GM19324 (cell line): ENCODE measurements at regions not wholly inside any gene's neighbourhood (a gene's known extent, or its start where the extent isn't known, plus 50 kb on each side); places are given as distances from the start of the nearest gene placed in this dataset.

ENCODE experiments used
- ATAC-seq: cut with Tn5 transposase; IDR thresholded peaks from one replicate; pipeline ENCODE4 v1.9.1; 2021; ENCODE audit warnings: mild to moderate bottlenecking, moderate library complexity; ENCODE audit not compliant: unreplicated experiment, low FRiP score

DNA sequence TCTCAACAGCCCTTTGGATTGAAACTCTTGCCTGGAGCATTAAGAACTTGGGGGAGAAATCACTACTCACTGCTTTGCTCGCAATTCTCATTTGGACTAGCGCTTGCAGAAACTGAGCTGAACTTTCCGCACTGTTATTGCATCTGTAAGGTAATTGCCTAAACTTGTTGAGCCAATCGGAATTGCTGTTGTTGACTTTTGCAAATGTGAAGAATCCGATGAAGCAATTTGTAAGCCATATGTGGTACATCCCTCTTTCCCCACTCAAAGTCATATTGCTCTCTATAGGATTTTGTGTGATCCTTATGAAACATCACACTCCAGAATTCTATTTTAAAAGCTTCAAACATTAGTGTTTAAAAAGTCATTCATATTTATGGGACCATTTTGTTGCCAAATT, 191.7 kb upstream of the GBE1 start:
- no peak for ATAC-seq

- ATAC-seq: no peak
Observed at GRCh38 chr3:81952141-81952540, 190.7 kb upstream of the GBE1 start.

GRCh38 chr3:81951636-81952035, 190.2 kb upstream of the GBE1 start:
- ATAC-seq: no peak

DNA sequence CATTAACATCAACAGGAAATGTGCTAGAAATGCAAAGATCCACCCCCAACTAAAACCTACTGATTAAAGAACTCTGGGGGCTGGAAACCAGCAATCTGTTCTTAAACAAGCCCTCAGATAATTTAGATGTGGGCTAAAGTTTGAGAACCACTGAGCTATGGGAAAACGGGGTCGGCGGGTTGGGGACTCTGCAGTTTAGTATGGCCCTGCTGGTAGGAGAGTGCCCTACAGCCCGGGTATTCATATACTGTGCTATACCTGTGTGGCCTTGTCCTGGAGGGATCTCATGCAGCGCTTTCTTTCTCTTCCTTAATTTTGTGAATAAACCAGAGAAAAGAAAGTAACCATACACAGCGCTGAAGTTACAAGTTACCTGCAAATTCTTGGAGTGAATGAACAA, 189.7 kb upstream of the GBE1 start:
- ATAC-seq: no peak

GRCh38 chr3:81947359-81947758, 185.9 kb upstream of the GBE1 start:
- ATAC-seq: no peak

DNA sequence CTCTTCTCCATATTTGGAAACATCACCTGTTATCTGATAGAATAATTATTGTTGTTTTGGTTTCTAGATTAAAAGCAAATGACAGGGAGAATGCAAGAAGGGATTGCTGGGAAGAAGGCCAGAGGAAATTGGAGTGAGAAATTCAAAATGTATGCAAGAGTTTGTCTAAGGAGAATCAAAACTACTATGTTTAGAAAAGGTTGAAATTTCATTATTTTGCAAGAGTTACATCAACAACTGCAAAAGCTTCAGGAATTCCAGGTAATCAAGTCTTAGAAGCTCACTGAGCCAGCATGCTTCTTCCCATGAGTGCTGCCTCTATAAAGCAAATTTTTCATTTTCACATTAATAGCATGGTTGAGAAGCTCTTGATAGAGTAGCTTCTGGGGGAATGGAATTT, 177.2 kb upstream of the GBE1 start:
- ATAC-seq: no peak

- ATAC-seq: no peak
Observed at GRCh38 chr3:81936817-81937216, 175.4 kb upstream of the GBE1 start.

- ATAC-seq: no peak
Observed at GRCh38 chr3:81932681-81933080, 171.2 kb upstream of the GBE1 start.

DNA sequence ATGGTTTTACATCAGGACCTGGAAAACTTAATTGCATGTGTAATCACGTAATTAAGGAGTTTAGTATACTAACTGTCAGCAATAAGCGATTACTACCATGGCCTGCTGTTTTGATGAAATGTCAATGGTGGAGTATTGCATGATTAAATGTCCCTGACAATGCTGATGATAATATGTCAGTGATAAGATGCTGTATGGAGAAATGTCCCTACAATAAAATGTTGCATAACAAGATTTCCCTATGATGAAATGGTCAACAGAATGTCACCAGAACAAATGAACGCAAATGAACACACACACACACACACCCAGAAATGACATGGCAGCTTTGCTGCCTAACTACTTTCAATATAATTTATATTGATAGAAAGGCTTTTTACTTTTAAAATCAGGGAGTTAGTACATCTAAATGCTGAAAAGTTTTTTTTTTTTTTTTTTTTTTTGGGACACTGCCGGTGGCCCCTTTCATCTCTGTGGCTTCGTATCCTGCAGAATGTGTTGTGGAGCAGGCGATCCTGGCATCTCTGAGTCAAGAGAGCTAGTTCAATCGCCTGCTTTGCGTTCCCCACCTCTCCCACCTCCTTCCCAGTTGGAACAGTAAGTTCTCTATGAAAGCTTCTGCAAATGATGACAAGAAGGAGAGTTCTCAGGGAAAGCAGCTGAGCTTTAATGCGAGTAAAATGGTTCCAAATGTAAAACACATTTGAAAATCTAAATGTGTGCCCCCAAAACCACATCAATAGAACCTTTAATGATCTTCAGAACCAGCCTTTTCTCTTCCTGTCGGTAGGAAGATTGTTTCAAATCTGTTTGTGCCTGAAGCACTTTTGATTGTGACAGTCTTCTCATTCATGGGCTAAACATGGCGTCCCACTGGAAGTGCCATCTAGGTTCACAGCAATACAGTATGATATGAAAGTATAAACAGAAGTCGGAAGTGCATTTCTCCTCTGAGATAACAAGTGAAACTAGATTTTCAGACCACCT, 170.1 kb upstream of the GBE1 start:
- no peak for ATAC-seq

DNA sequence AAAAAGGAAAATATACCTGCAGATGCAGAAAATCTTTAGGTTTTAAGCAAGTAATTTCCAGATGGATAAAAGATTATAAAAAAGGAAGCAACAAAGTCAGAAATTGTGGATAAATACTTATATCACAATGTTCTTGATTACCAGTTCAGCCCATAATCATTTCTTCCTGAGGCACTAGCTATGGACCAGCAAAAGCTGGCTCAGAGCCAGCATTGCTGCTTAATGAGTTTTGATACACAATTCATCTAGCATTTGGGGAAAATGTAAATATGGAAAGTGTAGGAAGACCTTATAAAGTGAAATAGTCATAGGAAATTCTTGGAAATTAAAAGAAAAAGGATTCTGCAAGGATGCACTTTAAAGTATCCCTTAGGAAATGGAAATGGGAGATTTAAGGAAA, 168.3 kb upstream of the GBE1 start:
- ATAC-seq: no peak

DNA sequence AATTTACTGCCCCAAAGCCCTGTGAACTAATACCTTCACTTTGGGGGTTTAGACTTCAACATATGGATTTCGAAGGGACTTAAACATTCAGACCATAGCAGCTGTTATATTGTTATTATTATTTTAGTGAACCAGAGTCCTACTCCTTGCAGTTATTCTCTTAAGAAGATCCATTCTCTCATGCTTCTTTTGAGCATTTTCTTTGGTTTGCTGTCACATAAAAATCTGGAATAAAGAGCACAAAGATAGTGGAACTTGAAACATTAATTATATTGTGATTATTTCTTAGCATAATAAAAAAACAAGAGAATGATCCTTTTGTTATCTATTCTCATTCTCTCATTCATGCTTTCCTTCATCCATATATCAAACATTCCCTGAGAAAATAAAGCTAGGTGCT, 166.4 kb upstream of the GBE1 start:
- no peak for ATAC-seq

- no peak for ATAC-seq
Observed at GRCh38 chr3:81925385-81925784, 163.9 kb upstream of the GBE1 start.

- ATAC-seq: no peak
Observed at GRCh38 chr3:81923038-81923437, 161.6 kb upstream of the GBE1 start.

- no peak for ATAC-seq
Observed at GRCh38 chr3:81922404-81922803, 161.0 kb upstream of the GBE1 start.

- no peak for ATAC-seq
Observed at GRCh38 chr3:81920816-81921215, 159.4 kb upstream of the GBE1 start.

DNA sequence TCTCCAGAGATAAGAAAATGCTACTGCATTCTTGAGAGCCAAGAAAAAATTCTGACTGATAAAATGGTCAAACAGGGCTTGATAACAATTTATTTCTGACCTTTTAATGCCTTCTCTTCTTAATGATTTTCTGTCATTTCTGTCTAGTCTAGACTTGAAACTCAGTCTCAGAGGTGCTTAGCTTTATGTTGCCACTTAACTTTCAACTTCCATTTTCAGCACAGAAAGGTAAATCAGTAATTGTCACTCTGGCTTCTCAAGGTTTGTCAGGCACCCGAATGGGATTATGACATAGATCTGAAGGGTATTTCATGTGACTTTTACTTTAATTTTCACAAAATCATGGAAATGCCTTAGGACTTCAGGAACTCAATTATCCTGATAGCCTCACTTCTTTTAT, 155.4 kb upstream of the GBE1 start:
- ATAC-seq: no peak

- ATAC-seq: no peak
Observed at GRCh38 chr3:81913886-81914663, 152.6 kb upstream of the GBE1 start.

- no peak for ATAC-seq
Observed at GRCh38 chr3:81911221-81911620, 149.8 kb upstream of the GBE1 start.

DNA sequence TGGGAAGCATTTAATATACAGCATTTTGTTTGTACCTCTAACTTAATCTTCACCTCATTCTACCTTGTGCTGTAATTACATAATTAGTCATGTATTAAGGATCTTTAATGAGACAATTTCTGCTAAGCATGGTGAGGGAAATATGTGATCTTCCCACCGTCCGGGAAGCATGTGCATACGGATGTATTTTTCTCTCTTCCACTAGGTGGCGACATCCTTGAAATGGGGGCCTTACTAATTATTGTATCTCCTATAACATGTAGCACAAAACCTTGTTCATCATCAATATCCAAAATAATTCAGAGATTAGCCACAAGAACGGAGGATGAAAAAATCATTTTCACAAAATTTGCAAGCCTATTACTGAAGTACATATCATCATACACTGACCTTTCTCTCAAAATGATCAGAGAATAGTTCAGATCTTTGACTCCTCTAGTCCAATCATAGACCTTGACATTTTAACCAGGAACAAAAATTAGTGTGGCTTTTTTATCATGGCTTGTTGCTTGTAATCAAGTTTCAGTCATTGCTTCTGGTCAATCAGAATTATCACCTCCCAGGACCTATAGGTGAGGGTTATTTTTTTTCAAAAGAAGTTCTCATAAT, 148.9 kb upstream of the GBE1 start:
- no peak for ATAC-seq

DNA sequence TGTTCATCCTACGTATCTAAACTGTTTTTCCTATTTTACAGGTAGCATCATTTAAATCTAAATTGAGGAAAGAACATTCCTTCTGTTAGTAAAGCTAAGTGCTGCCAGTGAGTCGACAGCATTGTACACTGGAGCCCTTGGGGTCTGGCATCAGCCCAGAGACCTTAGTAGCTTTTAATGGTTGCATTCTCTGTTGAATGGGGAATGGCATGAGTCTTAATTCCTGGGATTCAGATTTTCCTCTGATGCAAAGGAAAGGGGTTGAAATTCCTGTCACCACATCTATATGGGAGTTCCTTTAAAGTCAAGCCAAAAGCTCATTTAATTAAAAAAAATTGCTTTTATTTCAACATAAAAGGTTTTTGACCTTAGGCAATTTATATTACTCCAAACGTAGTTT, 148.4 kb upstream of the GBE1 start:
- no peak for ATAC-seq

DNA sequence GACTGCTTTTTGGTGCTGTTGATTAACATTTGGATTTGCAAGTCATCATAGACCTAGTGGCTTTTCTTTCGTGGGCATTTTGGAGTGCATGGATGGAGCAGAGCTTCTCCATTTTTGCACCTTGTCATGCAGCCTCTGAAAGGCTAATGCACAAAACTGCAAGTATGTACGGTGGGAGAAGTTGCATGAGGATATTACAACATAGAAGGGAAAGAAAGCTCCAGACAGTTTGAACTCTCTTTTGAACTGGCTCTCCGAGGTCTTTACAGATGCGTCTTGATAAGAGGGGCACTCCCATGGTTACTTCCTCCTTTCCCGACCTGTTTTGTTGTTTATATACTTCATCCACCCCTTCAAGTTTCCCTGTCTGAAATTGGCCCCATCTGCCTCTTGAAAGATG, 147.1 kb upstream of the GBE1 start:
- ATAC-seq: no peak
